SU-DHL-6 (cell line): ENCODE measurements at regions not wholly inside any gene's neighbourhood (a gene's known extent, or its start where the extent isn't known, plus 50 kb on each side); places are given as distances from the start of the nearest gene placed in this dataset.

Experiments
- H2AFZ ChIP-seq: fragments of 200-600 bp; sonication (generic); 2 replicates; pipeline ENCODE4 v1.6.1; 2014; ENCODE audit warnings: low read depth, mild to moderate bottlenecking, moderate library complexity, mixed read lengths, antibody characterized with exemption, low read length; ENCODE audit not compliant: severe bottlenecking
- H3F3A ChIP-seq: fragments of 200-600 bp; shearing (Covaris generic); 2 replicates; pipeline ENCODE4 v1.6.0; 2016; ENCODE audit warnings: antibody characterized with exemption, mild to moderate bottlenecking; ENCODE audit not compliant: insufficient read depth
- H3K27ac ChIP-seq: fragments of 200-600 bp; sonication (generic); 2 replicates; pipeline ENCODE4 v1.5.1; 2016; ENCODE audit warnings: low read depth, mild to moderate bottlenecking, low read length, moderate library complexity, mixed read lengths
- H3K27me3 ChIP-seq: fragments of 200-600 bp; sonication (generic), shearing (Covaris generic); 2 replicates; pipeline ENCODE4 v1.6.0; 2014; ENCODE audit warnings: mild to moderate bottlenecking, low read length
- H3K36me3 ChIP-seq: fragments of 200-600 bp; sonication (generic); 2 replicates; pipeline ENCODE4 v1.6.1; 2014; ENCODE audit warnings: mild to moderate bottlenecking, low read length, mixed read lengths
- H3K4me2 ChIP-seq: fragments of 300-600, 200-600 bp; shearing (Covaris generic), sonication (generic); 2 replicates; pipeline ENCODE4 v1.6.0; 2014; ENCODE audit warnings: low read length, low read depth, mild to moderate bottlenecking; ENCODE audit not compliant: poor library complexity, severe bottlenecking
- H3K4me3 ChIP-seq: fragments of 200-600 bp; sonication (generic); 2 replicates; pipeline ENCODE4 v1.5.1; 2014; ENCODE audit warnings: antibody characterized with exemption, low read length, mild to moderate bottlenecking, mixed read lengths; ENCODE audit not compliant: insufficient read depth, poor library complexity, severe bottlenecking
- H3K79me2 ChIP-seq: fragments of 200-600 bp; sonication (generic); 2 replicates; pipeline ENCODE4 v1.6.1; 2014; ENCODE audit warnings: mild to moderate bottlenecking, low read length, moderate library complexity; ENCODE audit not compliant: insufficient read depth
- H3K9ac ChIP-seq: fragments of 200-600 bp; sonication (generic); 2 replicates; pipeline ENCODE4 v1.7.0; 2014; ENCODE audit warnings: mild to moderate bottlenecking, low read length
- H3K9me2 ChIP-seq: fragments of 200-600 bp; sonication (generic); replicated peaks from 2 replicates; pipeline ENCODE4 v1.6.1; 2014; ENCODE audit warnings: low read length; ENCODE audit not compliant: insufficient read depth
- H3K9me3 ChIP-seq: fragments of 200-600 bp; sonication (generic); 2 replicates; pipeline ENCODE4 v1.6.1; 2014; ENCODE audit warnings: low read length, mixed read lengths; ENCODE audit not compliant: insufficient read depth
- H4K20me1 ChIP-seq: fragments of 200-600 bp; sonication (generic); 2 replicates; pipeline ENCODE4 v1.6.1; 2014; ENCODE audit warnings: low read depth, mild to moderate bottlenecking, antibody characterized with exemption, low read length, moderate library complexity, mixed read lengths
- EZH2phosphoT487 ChIP-seq: fragments of 200-600 bp; sonication (generic), shearing (Covaris generic); conservative IDR thresholded peaks from 2 replicates; pipeline ENCODE4 v1.6.1; 2018; ENCODE audit warnings: mild to moderate bottlenecking, antibody characterized with exemption, low read length, moderate library complexity, mixed read lengths
- TF ChIP-seq, protein P1 (sequence below): fragments of 200-600 bp; sonication (generic); IDR thresholded peaks from one replicate; pipeline ENCODE4 v1.5.1; 2017; ENCODE audit warnings: antibody characterized with exemption, mild to moderate bottlenecking, low read length, moderate library complexity; ENCODE audit not compliant: insufficient read depth, poor library complexity, severe bottlenecking

DNA sequence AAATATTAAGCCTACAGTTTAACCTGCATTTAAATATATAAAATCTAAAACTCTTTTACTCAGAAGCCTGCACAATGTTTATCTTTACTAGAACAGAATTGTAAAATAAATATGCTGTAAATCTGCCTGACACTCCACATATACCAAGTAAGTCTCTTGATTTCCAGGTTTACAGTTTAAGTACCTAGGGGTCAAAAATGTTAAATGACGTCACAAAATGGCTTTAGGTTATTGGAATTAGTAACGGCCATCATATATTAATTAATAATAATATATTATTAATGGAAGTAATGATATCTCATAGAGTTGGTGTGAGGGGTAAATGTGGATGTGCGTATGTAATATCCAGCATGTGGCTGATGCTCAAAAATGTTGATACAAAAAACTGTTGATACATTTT is 114.8 kb upstream of the ANO5 start:
- H4K20me1 ChIP-seq = no peaks in the 10 kb centered on the region
- H3F3A ChIP-seq = no peaks in the 10 kb centered on the region
- no peak overlapping the region for H3K27ac ChIP-seq
- no peak overlapping the region for H3K9ac ChIP-seq
- H2AFZ ChIP-seq = no peak overlapping the region
- no peaks in the 10 kb centered on the region for H3K27me3 ChIP-seq
- no peak overlapping the region for H3K4me3 ChIP-seq
- no peaks in the 10 kb centered on the region for H3K9me2 ChIP-seq
- TF ChIP-seq EZH2phosphoT487 = no peak
- TF ChIP-seq, protein P1, sequence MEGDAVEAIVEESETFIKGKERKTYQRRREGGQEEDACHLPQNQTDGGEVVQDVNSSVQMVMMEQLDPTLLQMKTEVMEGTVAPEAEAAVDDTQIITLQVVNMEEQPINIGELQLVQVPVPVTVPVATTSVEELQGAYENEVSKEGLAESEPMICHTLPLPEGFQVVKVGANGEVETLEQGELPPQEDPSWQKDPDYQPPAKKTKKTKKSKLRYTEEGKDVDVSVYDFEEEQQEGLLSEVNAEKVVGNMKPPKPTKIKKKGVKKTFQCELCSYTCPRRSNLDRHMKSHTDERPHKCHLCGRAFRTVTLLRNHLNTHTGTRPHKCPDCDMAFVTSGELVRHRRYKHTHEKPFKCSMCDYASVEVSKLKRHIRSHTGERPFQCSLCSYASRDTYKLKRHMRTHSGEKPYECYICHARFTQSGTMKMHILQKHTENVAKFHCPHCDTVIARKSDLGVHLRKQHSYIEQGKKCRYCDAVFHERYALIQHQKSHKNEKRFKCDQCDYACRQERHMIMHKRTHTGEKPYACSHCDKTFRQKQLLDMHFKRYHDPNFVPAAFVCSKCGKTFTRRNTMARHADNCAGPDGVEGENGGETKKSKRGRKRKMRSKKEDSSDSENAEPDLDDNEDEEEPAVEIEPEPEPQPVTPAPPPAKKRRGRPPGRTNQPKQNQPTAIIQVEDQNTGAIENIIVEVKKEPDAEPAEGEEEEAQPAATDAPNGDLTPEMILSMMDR = no peak
- no peaks in the 10 kb centered on the region for H3K36me3 ChIP-seq
- no peaks in the 10 kb centered on the region for H3K79me2 ChIP-seq
- no peak overlapping the region for H3K4me2 ChIP-seq
- H3K9me3 ChIP-seq = no peaks in the 10 kb centered on the region

DNA sequence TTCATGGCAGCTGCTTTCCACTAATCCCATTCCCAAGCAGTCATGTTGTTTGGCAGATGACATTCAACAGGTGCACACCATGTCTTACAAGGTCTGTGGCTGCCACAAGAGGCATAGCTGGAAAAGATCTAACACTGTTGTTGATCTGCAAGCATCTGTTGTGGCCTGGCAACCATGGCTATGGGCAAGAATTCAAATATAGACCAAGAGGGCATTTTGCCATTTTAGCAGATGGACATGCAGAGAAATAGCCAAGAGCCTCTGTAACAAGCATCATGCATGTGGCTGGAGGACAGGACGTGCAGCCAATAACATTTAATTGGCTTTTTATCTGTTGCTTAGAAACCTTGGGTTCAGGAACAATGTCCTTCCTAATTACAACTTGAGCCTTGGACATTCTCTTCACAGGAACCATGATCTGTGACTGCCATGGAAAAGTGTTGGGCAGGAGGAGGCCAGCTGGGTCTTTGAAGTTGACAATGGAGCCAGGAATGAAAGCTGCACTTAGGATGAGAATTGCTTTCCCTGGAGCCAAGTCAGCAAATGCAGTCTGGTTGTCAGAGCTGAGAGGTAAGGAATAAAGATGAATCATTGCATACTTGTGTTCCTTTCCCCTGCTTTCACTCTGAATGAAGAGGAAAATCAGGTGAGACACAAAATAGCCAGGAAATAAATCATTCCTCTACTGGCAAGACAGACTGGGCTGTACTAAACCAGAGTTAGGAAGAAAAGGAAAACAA is 113.6 kb upstream of the ANO5 start:
- Histone ChIP-seq H3K4me3 (no peak overlapping the region), H3K9me2 (no peaks in the 10 kb centered on the region), H4K20me1 (no peaks in the 10 kb centered on the region), H3K4me2 (no peak overlapping the region), H3K36me3 (no peaks in the 10 kb centered on the region), H3F3A (no peaks in the 10 kb centered on the region), H3K27ac (no peak overlapping the region), H3K9me3 (0 out of 2 replicates have a peak, but pooled peaks cover 3% of the 10 kb centered on the region), H3K9ac (no peak overlapping the region), H3K27me3 (no peaks in the 10 kb centered on the region), H3K79me2 (no peaks in the 10 kb centered on the region), H2AFZ (no peak overlapping the region)
- TF ChIP-seq, protein P1 = no peak
- TF ChIP-seq EZH2phosphoT487 = no peak

DNA sequence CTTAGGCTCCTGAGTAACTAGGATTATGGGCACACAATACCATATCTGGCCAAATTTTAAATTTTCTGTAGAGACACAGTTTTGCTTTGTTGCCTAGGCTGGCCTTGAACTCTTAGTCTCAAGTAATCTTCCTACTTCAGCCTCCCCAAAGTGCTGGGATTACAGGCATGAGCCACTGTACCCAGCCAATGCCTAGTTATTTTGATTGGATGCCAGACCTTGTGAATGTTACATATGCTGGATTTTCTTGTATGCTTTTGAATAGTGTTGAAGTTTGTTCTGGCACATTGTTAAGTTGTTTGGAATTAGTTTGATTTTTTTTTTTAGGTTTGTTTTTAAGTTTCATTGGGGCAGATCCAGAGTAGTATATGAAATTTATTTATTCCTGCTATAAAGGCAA is 110.7 kb upstream of the ANO5 start:
- H3K27ac ChIP-seq = no peak overlapping the region
- H3K27me3 ChIP-seq = no peaks in the 10 kb centered on the region
- H2AFZ ChIP-seq = no peak overlapping the region
- no peaks in the 10 kb centered on the region for H3K36me3 ChIP-seq
- H3K9ac ChIP-seq = no peak overlapping the region
- H3K9me3 ChIP-seq = 0 out of 2 replicates have a peak, but pooled peaks cover 3% of the 10 kb centered on the region
- no peak overlapping the region for H3K4me3 ChIP-seq
- H3K4me2 ChIP-seq = no peak overlapping the region
- H3F3A ChIP-seq = no peaks in the 10 kb centered on the region
- TF ChIP-seq, protein P1 = no peak
- no peak for TF ChIP-seq EZH2phosphoT487
- no peaks in the 10 kb centered on the region for H3K9me2 ChIP-seq
- no peaks in the 10 kb centered on the region for H3K79me2 ChIP-seq
- no peaks in the 10 kb centered on the region for H4K20me1 ChIP-seq
